MM.1S (cell line): ENCODE measurements at regions not wholly inside any gene's neighbourhood (a gene's known extent, or its start where the extent isn't known, plus 50 kb on each side); places are given as distances from the start of the nearest gene placed in this dataset.

Experiments used
- DNase-seq: peaks from one replicate; pipeline ENCODE4 v3.0.0-alpha.2; 2015
- H2AFZ ChIP-seq: fragments of 300-600 bp; sonication (generic); 2 replicates; pipeline ENCODE4 v1.6.0; 2016; ENCODE audit warnings: antibody characterized with exemption, low read length
- H3F3A ChIP-seq: fragments of 300-600 bp; sonication (generic); 2 replicates; pipeline ENCODE4 v1.6.1; 2016; ENCODE audit warnings: mild to moderate bottlenecking, antibody characterized with exemption, low read length, moderate library complexity, mixed read lengths; ENCODE audit not compliant: insufficient read depth
- H3K27ac ChIP-seq: fragments of 300-600 bp; sonication (generic); 2 replicates; pipeline ENCODE4 v1.5.1; 2016; ENCODE audit warnings: mild to moderate bottlenecking, low read length
- H3K27me3 ChIP-seq: fragments of 300-600 bp; sonication (generic); replicated peaks from 2 replicates; pipeline ENCODE4 v1.6.0; 2016; ENCODE audit warnings: low read length; ENCODE audit not compliant: insufficient read depth
- H3K36me3 ChIP-seq: fragments of 300-600 bp; sonication (generic); replicated peaks from 2 replicates; pipeline ENCODE4 v1.6.1; 2016; ENCODE audit warnings: mild to moderate bottlenecking, low read length, mixed read lengths; ENCODE audit not compliant: insufficient read depth
- H3K4me1 ChIP-seq: fragments of 300-600 bp; sonication (generic); 2 replicates; pipeline ENCODE4 v1.6.1; 2016; ENCODE audit warnings: low read length, mixed read lengths
- H3K4me2 ChIP-seq: fragments of 300-600 bp; sonication (generic); 2 replicates; pipeline ENCODE4 v1.6.0; 2016; ENCODE audit warnings: low read depth, low read length
- H3K4me3 ChIP-seq: fragments of 300-600 bp; sonication (generic); 2 replicates; pipeline ENCODE4 v1.5.1; 2016; ENCODE audit warnings: low read length, mixed read lengths
- H3K79me2 ChIP-seq: fragments of 300-600 bp; sonication (generic); 2 replicates; pipeline ENCODE4 v1.6.1; 2016; ENCODE audit warnings: mixed run types, low read length, mixed read lengths
- H3K9ac ChIP-seq: fragments of 300-600 bp; sonication (generic); 2 replicates; pipeline ENCODE4 v1.6.1; 2016; ENCODE audit warnings: low read length, mixed read lengths
- H3K9me2 ChIP-seq: fragments of 300-600 bp; sonication (generic); replicated peaks from 2 replicates; pipeline ENCODE4 v1.6.1; 2016; ENCODE audit warnings: mild to moderate bottlenecking, low read length, mixed read lengths; ENCODE audit not compliant: insufficient read depth
- H3K9me3 ChIP-seq: fragments of 300-600 bp; sonication (generic); replicated peaks from 2 replicates; pipeline ENCODE4 v1.6.1; 2016; ENCODE audit warnings: mild to moderate bottlenecking, low read length, mixed read lengths; ENCODE audit not compliant: insufficient read depth
- H4K20me1 ChIP-seq: fragments of 300-600 bp; sonication (generic); 2 replicates; pipeline ENCODE4 v1.6.1; 2016; ENCODE audit warnings: mild to moderate bottlenecking, low read length, moderate library complexity, mixed read lengths; ENCODE audit not compliant: insufficient read depth
- CTCF ChIP-seq: fragments of 300-600 bp; sonication (generic); IDR thresholded peaks from 2 replicates; pipeline ENCODE4 v1.5.1; 2016; ENCODE audit warnings: antibody characterized with exemption, low read length, mixed read lengths
- EZH2 ChIP-seq: fragments of 300-600 bp; sonication (generic); optimal IDR thresholded peaks from 2 replicates; pipeline ENCODE3; 2017; ENCODE audit warnings: low read depth, mild to moderate bottlenecking, antibody characterized with exemption, low read length, mixed read lengths
- EZH2phosphoT487 ChIP-seq: fragments of 300-600 bp; sonication (generic); IDR thresholded peaks from 2 replicates; pipeline ENCODE4 v1.6.1; 2018; ENCODE audit warnings: antibody characterized with exemption, low read length

DNA sequence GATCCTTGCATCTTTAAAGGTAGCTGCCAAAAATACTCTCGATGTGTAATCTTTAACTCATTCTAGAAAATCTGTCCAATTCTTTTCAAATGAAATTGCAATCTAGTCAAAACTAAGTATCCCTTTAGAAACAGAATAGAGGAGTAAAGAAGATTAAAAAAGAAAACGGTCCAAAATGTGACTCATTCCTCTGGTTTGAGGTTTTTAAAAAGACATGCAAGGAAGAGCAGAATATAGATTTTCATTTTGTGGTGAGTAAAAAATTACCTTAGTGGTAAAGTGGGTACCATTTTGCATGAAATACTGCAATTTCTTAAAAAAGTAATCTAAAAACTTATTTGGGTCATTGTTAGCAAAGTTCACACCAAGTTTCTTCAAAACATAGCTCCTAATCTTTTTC is 108.4 kb downstream of the BRMS1L start:
- H3F3A ChIP-seq, result no peaks in the 10 kb centered on the region
- H3K79me2 ChIP-seq, result no peaks in the 10 kb centered on the region
- H3K27me3 ChIP-seq, result no peaks in the 10 kb centered on the region
- H3K4me2 ChIP-seq, result no peak overlapping the region
- TF ChIP-seq EZH2phosphoT487, result no peak
- no peak for TF ChIP-seq CTCF
- TF ChIP-seq EZH2, result no peak
- no peak overlapping the region for H3K27ac ChIP-seq
- no peaks in the 10 kb centered on the region for H3K36me3 ChIP-seq
- no peaks in the 10 kb centered on the region for H4K20me1 ChIP-seq
- H3K4me3 ChIP-seq, result no peak overlapping the region
- H3K9me2 ChIP-seq, result no peaks in the 10 kb centered on the region
- H3K4me1 ChIP-seq, result peaks cover 8% of the 10 kb centered on the region; the same call in 1 of the 2 replicates
- no peaks in the 10 kb centered on the region for H3K9me3 ChIP-seq
- no peak for DNase-seq
- no peak overlapping the region for H3K9ac ChIP-seq
- no peak overlapping the region for H2AFZ ChIP-seq

GRCh38 chr14:35932659-35933159 is 106.6 kb downstream of the BRMS1L start:
- H3K27ac ChIP-seq, result no peak overlapping the region
- peak; percentile 41 for DNase-seq

DNA sequence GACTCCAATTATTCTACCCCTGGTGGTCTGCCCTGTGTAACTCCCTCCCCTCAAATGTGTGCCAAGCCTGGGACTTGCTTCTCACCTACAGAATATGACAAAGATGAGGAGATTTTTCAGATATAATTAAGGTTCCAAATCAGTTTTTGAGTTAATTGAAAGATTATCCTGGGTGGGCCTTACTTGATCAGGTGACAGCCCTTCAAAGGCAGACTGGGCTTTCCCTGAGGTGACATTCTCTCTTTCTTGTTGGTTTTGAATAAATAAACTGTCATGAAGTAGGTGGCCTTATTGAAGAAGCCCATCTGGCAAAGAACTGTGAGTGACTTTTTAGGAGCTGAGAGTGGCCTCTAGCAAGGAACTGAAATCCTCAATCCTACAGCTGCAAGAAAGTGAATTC is 106.0 kb downstream of the BRMS1L start:
- Histone ChIP-seq H3K79me2 (no peaks in the 10 kb centered on the region), H3K4me2 (peak overlapping the region; percentile 58; the same call in 1 of the 2 replicates), H3K27ac (no peak overlapping the region), H3K9me2 (no peaks in the 10 kb centered on the region), H3K4me3 (peak overlapping the region; percentile 56; the same call in 1 of the 2 replicates), H2AFZ (peak overlapping the region; percentile 59; the same call in 1 of the 2 replicates), H3K4me1 (peaks cover 8% of the 10 kb centered on the region; the same call in 1 of the 2 replicates), H4K20me1 (no peaks in the 10 kb centered on the region), H3K9me3 (no peaks in the 10 kb centered on the region), H3K27me3 (no peaks in the 10 kb centered on the region), H3F3A (no peaks in the 10 kb centered on the region), H3K9ac (no peak overlapping the region), H3K36me3 (no peaks in the 10 kb centered on the region)
- no peak for DNase-seq
- TF ChIP-seq CTCF, result no peak
- no peak for TF ChIP-seq EZH2phosphoT487
- TF ChIP-seq EZH2, result no peak

More at GRCh38 chr14:35932659-35933159, 106.6 kb downstream of the BRMS1L start:
- Histone ChIP-seq H3F3A (no peaks in the 10 kb centered on the region), H3K79me2 (no peaks in the 10 kb centered on the region), H3K4me2 (peak overlapping the region; percentile 58; the same call in 1 of the 2 replicates), H4K20me1 (no peaks in the 10 kb centered on the region), H3K36me3 (no peaks in the 10 kb centered on the region), H3K9ac (no peak overlapping the region), H3K9me2 (no peaks in the 10 kb centered on the region), H3K4me1 (peaks cover 8% of the 10 kb centered on the region; the same call in 1 of the 2 replicates), H3K9me3 (no peaks in the 10 kb centered on the region), H3K27me3 (no peaks in the 10 kb centered on the region), H2AFZ (peak overlapping the region; percentile 59), H3K4me3 (peak overlapping the region; percentile 56)
- no peak for TF ChIP-seq EZH2phosphoT487
- no peak for TF ChIP-seq CTCF
- no peak for TF ChIP-seq EZH2
